BE2C (cell line): ENCODE measurements at regions not wholly inside any gene's neighbourhood (a gene's known extent, or its start where the extent isn't known, plus 50 kb on each side); places are given as distances from the start of the nearest gene placed in this dataset.
"Not testable (repeated sequence)": the region's sequence is repeated elsewhere in the genome, so short reads cannot be mapped to it uniquely, and the experiment has no call there.

Experiments
- DNase-seq: peaks from one replicate; pipeline ENCODE4 v3.0.0-alpha.2; 2020
- H3K27me3 ChIP-seq: fragments of 250-450 bp; sonication (Bioruptor Pico); 2 replicates; pipeline ENCODE4 v1.5.1; 2020; ENCODE audit warnings: mild to moderate bottlenecking
- H3K36me3 ChIP-seq: fragments of 250-450 bp; sonication (Bioruptor Pico); 2 replicates; pipeline ENCODE4 v1.5.1; 2020; ENCODE audit warnings: mild to moderate bottlenecking
- H3K4me1 ChIP-seq: fragments of 250-450 bp; sonication (Bioruptor Pico); 2 replicates; pipeline ENCODE4 v1.5.1; 2020
- H3K4me3 ChIP-seq: 2 replicates; pipeline ENCODE4 v1.5.1; 2011; ENCODE audit warnings: low read depth, low read length
- H3K9me3 ChIP-seq: fragments of 250-450 bp; sonication (Bioruptor Pico); 2 replicates; pipeline ENCODE4 v1.5.1; 2020
- CTCF ChIP-seq: IDR thresholded peaks from 2 replicates; pipeline ENCODE4 v1.5.1; 2012; ENCODE audit warnings: mild to moderate bottlenecking, low read depth, low read length

DNA sequence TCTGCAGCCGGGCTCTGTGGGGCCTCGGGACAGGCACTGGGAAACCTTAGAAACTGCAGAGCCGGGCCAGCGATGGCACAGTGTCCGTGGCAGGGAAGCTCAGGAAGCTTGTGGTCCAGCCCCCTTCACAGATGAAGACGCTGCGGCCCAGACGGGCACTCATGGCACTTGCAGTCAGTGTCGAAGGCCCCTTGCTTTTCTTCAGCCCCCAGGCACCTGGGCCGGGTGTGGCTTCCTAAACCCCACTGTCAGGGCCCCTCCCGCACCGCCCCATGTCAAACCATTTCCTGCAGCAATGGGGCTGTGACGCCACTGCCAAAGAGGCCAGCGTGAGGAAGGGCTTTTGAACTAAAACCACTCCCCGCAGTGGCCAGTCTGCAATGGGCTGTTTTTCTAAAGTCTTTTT lies 164.0 kb downstream of the LAT start:
- Histone ChIP-seq H3K4me1 (peaks cover 5% of the 10 kb centered on the region; the same call in 1 of the 2 replicates), H3K9me3 (no peaks in the 10 kb centered on the region), H3K36me3 (no peaks in the 10 kb centered on the region), H3K27me3 (no peaks in the 10 kb centered on the region), H3K4me3 (no peak overlapping the region)
- no peak for DNase-seq
- no peak for TF ChIP-seq CTCF

DNA sequence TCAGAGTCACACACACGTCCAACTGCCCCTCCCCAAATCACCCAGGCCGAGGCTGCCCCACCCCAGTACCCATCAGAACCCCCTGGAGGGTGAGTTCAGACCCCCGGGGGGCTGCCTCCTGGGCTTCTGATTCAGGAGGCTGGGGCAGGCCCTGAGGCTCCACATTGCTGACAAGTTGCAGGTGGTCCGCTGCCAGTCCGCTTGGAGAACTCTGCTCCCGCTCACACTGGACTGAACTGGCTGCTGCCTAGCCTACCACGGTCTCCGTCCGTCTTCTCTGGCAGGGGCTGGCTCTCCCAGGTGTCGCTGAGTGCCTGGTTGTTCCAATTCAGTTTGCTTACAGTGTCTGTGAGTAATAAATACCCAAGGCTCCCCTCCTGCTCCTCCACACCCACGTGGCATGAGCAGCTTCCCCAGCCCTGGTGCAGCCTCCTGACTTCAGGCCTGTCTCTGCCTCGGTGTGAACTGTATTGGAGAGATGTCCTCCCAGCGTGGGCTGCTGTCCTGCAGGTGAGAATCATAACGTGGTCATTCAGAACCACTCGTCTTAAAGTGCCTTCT lies 163.4 kb downstream of the LAT start:
- Histone ChIP-seq H3K9me3 (no peaks in the 10 kb centered on the region), H3K27me3 (no peaks in the 10 kb centered on the region), H3K36me3 (no peaks in the 10 kb centered on the region), H3K4me3 (no peak overlapping the region), H3K4me1 (peaks cover 5% of the 10 kb centered on the region; the same call in 1 of the 2 replicates)
- no peak for DNase-seq
- no peak for TF ChIP-seq CTCF

DNA sequence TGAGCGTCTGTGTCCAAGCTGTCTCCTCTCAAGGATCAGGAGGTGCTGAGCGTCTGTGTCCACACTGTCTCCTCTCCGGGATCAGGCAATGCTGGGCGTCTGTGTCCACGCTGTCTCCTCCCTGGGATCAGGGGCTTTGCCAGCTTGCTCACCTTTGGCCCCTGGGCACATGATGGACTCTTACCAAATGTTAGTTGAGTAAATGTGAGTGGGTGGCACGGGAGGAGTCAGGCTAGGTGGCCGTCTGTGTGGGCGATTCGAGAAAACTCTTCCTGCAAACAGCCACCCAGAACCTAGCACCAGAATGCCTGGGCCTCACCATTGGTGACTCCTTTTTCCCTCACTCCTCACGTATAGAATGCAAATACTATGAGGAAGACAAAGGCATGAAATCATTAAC lies 162.9 kb downstream of the LAT start:
- not testable (repeated sequence) for H3K4me1 ChIP-seq, H3K4me3 ChIP-seq, H3K27me3 ChIP-seq, H3K9me3 ChIP-seq, H3K36me3 ChIP-seq, DNase-seq

- not testable (repeated sequence) for H3K27me3 ChIP-seq, H3K36me3 ChIP-seq, H3K4me3 ChIP-seq, H3K4me1 ChIP-seq, DNase-seq, H3K9me3 ChIP-seq
These were observed 162.2 kb downstream of the LAT start for GRCh38 chr16:29146808-29147643.

DNA sequence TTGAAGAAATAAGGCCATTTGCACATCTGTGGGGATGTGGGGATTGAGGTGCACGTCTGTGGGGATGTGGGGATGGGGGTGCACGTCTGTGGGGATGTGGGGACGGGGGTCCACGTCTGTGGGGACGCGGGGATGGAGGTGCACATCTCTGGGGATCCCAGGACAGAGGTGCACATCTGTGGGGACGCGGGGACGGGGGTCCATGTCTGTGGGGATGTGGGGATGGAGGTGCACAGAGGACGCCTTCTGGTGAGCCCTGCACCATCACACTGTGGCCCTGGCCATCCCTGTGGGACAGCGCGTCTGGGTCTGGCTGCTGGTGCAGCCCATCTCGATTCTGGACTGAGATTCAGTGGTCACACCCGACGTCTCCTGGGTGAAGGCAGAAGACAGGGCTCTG lies 161.4 kb downstream of the LAT start:
- Histone ChIP-seq H3K9me3 (no peaks in the 10 kb centered on the region), H3K36me3 (no peaks in the 10 kb centered on the region), H3K4me3 (no peak overlapping the region), H3K4me1 (no peaks in the 10 kb centered on the region), H3K27me3 (no peaks in the 10 kb centered on the region)
- TF ChIP-seq CTCF = no peak
- no peak for DNase-seq

- not testable (repeated sequence) for H3K27me3 ChIP-seq, H3K4me1 ChIP-seq, H3K9me3 ChIP-seq, DNase-seq, H3K4me3 ChIP-seq, H3K36me3 ChIP-seq
These were observed 160.8 kb downstream of the LAT start for GRCh38 chr16:29145486-29146225.

DNA sequence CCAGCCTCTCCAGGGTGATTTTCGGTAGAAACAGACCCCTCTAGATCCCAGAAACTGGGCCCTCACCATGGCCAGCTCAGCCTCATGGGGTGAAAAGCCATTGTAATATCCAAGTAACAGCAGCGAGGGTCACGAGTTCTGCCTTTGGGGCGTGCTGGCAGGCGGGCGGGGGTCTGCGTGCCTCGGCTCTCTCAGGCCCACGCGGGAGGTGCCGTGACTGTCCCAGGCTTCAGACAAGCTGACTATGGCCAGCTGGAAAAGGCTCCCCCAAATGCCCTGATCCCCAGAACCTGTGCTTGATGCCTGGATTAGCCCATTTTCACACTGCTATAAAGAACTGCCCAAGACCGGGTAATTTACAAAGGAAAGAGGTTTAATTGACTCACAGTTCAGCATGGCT lies 160.2 kb downstream of the LAT start:
- not testable (repeated sequence) for H3K36me3 ChIP-seq

GRCh38 chr16:29144669-29145062 lies 159.8 kb downstream of the LAT start:
- DNase-seq, H3K36me3 ChIP-seq, H3K9me3 ChIP-seq, H3K27me3 ChIP-seq, H3K4me1 ChIP-seq, H3K4me3 ChIP-seq: not testable (repeated sequence)

More for the DNA sequence above, 160.2 kb downstream of the LAT start:
- H3K9me3 ChIP-seq, H3K4me1 ChIP-seq, H3K4me3 ChIP-seq, H3K27me3 ChIP-seq, DNase-seq: not testable (repeated sequence)

DNA sequence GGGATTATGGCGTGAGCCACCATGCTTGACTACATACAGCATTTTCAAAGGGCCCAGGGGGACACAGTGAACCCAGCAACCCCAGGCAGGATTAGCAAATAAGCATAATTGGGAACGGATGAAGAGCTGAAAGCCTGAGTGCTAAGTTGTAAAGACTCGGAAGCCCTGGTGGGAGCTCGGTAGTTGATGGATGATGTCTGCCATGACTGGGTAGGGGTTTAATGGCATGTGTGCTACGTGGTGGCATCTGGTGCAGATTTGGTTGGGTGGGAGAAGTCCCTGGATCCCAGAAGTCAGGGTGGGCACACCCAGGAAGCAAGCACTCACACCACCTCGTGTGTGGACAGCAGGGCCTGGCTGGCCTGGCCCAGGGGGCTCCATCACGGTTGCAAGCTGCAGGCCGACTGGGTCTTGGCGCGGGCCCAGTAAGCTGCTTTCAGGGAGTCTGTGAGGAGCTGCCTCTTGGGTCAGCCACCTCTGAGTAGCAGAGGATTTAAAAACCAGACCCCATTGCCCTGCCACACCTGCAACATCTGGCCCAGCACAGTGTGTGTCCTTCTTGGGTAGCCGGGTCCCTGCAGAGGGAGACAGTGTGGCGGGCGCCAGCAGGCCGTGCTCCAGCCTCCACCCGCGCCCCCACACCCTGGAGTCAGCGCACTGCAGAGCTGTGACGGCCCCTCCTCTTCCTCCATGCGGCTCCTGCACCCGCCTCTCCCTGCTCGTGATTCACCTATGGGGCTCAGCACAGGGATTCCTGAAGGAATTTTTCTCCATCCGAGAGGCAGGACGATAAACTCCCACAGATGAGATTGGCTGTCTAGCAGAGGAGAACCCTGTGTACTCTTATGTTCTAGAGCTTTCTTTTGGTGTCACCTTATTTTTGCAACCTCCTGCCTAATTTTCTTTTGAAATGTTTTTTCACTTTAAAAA lies 159.2 kb downstream of the LAT start:
- not testable (repeated sequence) for H3K4me3 ChIP-seq, H3K4me1 ChIP-seq, H3K36me3 ChIP-seq, H3K27me3 ChIP-seq, H3K9me3 ChIP-seq, DNase-seq

DNA sequence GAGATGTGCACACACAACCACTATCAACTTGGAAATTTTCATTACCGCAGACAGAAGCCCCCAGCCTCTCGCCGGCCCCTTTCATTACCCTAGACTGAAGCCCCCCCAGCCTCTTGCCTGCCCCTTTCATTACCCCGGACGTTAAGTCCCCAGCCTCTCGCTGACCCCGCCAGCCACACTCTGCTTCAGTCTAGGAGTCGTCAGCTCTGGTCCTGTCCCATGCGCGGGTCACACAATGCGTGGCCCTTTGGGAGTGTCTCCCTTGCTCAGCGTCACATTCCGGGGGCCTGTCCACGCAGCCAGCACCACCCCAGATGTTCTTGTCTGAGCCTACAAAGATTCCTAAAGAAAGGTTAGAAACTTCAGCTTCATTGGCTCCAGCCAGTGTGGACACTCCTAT lies 157.7 kb downstream of the LAT start:
- not testable (repeated sequence) for H3K4me3 ChIP-seq, H3K9me3 ChIP-seq, H3K27me3 ChIP-seq, H3K36me3 ChIP-seq, H3K4me1 ChIP-seq, DNase-seq
